ENCODE measurements at regions not wholly inside any gene's neighbourhood (a gene's known extent, or its start where the extent isn't known, plus 50 kb on each side); places are given as distances from the start of the nearest gene placed in this dataset.

DNA sequence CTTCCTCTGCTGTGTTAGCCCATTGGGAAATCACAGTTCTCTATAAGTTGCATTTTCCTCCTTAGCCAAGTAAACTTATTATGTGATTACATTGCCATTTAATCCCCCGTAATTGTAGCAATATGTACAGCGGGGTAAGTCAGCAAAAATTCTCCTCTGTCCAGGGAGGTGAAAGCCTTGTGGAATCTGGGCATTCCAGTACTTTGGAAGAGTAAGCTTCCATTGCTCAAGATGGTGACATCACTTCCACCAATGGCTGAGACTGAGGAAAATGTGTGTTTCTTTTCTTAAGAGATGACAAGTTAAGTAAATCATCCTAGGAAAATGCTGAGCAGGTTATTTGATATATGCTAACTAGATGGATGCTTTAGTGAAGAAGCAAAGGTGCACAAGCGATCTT is 436.7 kb downstream of the CETN3 start:
- TF ChIP-seq ZNF274 (IDR thresholded peaks at IDR 0.05; ENCODE audit: low read depth, low read length), result no peak
- no peak overlapping the region for H3K4me3 ChIP-seq (ENCODE audit: low read length)

DNA sequence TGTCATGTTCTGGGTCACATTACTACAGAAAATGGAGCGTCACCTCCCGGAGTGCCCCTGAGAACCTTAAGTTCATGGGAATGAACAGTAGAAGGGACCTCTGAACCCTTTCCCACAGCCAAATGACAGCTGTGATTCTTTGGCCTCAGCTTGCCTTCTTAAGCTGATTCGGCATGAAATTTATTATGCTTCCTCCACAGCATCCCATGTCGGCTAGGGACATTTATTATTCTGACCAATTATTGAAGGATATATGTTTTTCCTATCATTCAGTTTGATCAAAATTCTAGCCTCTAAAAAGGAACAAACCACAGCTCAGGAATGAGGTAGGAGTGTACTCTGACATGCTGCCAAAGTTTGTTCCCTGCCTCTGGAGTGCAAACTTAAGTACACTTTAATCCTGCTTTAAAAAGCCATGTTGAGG is 440.6 kb downstream of the CETN3 start:
- H3K4me3 ChIP-seq (ENCODE audit: low read length), result no peak overlapping the region
- no peak for TF ChIP-seq ZNF274 (IDR thresholded peaks at IDR 0.05; ENCODE audit: low read depth, low read length)

DNA sequence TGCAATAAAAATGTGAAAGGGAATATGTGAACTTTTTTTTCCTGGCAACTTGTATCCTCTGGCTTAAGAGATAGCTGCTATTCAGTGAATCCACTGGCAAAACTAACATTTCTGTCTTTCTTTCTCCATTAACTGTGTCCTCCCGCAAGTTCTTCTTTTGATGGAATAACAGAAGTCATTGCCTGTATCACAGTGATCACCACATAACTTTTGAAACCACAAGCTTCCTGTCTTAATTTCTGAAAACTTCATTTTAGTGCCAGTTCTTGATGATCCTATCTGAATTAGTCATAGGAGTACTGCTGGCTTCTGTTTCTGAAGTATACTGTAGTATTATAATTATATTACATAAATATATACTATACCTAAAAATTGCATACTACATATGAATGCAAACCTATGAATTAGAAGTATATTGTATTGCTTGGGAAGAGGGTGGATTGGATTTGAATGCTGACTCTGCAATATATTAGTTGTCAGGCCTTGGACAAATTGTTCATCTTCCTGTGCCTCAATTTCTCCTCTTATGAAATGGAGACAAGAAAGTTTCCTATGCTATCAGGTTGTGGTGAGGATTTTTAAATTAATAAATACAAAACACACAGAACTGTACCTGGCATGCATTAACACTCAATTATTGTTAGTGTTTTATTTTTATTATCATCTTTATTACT is 441.6 kb downstream of the CETN3 start:
- TF ChIP-seq ZNF274 (IDR thresholded peaks at IDR 0.05; ENCODE audit: low read depth, low read length), result no peak
- no peak overlapping the region for H3K4me3 ChIP-seq (ENCODE audit: low read length)

DNA sequence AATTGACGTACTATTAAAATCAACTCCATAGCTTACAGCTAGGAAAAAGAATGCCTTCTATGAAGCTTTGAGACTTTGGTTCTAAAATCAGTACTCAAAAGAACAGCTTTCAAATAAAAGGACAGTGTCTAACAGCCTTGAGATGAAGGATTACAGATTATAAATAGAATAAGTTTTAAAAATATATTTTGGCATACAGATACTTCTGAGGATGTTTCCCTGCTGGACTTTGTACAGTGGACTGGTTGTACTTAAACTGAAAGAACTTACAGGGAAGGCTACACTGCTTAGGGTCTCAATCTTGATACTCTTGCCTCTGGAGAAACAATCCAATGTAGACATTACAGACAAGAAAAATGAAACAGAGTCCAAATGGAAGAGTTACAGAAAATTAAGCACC is 452.7 kb downstream of the CETN3 start:
- no peak overlapping the region for H3K4me3 ChIP-seq (ENCODE audit: low read length)
- no peak for TF ChIP-seq ZNF274 (IDR thresholded peaks at IDR 0.05; ENCODE audit: low read depth, low read length)

DNA sequence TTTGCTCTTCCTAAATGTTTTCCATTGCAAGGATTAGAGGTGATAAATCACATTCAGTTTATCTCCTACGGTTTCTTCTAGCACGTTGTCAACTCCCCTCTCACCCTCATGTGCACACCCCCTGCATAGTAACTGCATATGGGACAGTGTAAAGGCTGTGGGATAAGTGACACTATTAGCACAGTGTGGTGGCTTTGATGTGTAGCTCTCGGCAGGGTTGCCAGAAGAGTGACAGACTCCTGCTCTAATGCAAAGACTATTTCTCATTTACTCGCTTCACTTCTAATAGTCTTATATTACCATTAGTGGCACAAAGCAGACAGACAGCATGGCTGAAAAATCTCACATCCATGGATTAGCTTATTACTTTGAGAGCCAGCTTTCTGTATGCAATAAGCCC is 454.6 kb downstream of the CETN3 start:
- no peak overlapping the region for H3K4me3 ChIP-seq (ENCODE audit: low read length)
- no peak for TF ChIP-seq ZNF274 (IDR thresholded peaks at IDR 0.05; ENCODE audit: low read depth, low read length)

DNA sequence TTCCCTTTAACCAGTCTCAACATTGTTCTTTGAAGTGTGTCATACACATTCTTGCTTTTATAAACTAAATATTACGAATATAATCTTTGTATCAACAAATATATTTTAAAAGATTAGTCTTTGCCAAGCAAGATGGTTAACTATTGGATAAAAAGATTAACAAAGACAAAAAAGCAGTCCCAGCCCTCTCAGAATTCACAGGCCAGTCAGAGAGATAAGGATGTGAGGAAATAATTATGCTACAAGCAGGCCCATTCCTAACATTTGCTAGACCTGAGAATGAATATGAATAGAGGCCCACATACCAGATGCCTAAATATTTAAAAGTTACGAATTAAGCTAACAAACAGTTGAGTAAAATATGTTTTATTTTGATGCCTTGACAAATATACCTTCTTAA is 457.7 kb downstream of the CETN3 start:
- H3K4me3 ChIP-seq (ENCODE audit: low read length), result no peak overlapping the region
- TF ChIP-seq ZNF274 (IDR thresholded peaks at IDR 0.05; ENCODE audit: low read depth, low read length), result no peak

DNA sequence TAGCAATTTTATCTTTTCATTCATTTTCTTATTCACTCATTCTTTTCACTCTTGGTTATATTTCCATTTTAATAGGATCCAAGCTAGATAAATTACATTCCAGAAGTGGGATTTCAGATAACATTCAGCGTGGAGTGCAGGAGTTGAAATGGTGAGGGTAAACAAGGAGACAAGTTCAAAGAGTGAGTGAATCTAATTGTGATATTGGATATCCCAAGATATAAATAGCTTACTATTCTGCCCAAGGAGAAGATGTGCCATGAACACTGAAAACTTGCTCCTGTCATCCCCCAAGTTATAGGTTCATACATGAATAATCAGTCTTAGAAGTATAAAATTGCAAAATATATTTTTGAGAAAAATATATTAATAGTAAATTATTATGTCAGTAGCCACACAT is 459.3 kb downstream of the CETN3 start:
- H3K4me3 ChIP-seq (ENCODE audit: low read length), result no peak overlapping the region
- TF ChIP-seq ZNF274 (IDR thresholded peaks at IDR 0.05; ENCODE audit: low read depth, low read length), result no peak

DNA sequence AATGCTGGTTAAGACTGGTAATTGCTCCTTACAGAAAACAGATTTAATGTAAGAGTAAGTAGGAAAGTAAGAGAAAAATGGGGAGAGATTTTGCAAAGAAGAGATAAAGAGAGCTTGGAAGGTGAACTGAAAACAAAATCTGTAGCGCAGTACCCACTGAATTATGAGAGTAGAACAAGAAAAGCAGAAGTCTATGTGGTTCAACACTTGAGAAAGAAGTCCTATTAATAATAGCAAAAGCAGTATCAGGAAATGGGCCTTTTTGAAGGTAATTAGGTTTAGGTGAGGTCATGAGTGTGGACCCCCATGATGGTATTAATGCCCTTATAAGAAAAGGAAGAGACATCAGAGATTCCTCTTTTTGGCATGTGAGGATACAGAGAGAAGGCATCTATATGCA is 460.6 kb downstream of the CETN3 start:
- no peak for TF ChIP-seq ZNF274 (IDR thresholded peaks at IDR 0.05; ENCODE audit: low read depth, low read length)
- no peak overlapping the region for H3K4me3 ChIP-seq (ENCODE audit: low read length)

DNA sequence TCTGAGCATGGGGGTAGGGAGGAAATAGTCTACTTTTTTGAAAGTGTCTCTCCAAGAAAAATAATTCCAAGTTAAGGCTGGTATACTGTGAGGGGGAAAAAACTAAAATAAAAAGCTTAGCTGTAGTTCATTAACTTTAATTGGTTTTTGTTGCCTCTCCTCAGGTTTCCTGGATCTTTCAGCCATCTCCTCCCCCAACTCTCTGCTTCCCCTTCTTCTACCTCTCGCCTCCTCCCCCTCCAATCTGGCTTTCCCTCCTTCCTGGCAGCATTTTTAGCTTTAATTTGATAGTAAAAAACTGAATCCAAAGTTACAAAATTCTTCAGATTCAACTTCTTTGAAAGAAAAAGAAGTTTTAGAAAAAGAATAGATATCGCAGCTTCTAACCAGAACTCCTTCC is 462.6 kb downstream of the CETN3 start:
- TF ChIP-seq ZNF274 (IDR thresholded peaks at IDR 0.05; ENCODE audit: low read depth, low read length), result no peak
- no peak overlapping the region for H3K4me3 ChIP-seq (ENCODE audit: low read length)

DNA sequence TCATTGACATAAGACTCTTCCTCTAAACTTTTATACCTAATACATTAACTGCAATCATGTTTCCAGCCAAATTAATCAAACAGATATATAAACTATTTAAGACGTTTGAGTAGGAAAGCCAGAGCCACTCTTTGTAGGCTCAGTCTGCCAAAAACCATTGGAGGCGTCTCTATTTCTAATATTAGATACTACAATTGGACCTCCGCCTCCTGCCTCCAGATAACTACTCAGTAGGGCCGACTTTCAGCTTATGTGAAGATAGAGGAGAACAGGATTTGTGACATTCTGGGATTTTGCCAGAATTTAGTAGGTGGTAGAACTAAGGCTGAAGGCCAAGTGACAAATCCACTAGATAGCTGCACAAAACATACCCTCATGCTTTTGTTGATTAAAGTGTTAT is 463.0 kb downstream of the CETN3 start:
- no peak for TF ChIP-seq ZNF274 (IDR thresholded peaks at IDR 0.05; ENCODE audit: low read depth, low read length)
- H3K4me3 ChIP-seq (ENCODE audit: low read length), result no peak overlapping the region

DNA sequence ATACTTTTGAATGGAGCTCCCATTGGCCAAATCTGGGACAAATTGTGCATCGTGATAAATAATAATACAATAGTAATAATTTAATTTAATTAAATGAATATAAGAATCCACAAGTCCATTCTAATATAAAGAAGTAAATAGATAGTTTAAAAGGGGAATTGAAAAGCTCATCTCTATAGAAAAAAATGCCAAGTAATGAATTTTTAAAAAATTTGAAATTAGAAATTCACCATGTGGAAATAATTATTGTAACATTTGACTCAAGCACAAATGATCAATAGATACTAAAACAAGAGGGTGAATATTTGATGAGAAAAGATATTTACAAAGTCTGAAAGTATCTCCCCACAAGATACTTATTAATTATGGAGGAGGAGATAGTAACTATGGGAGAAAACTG is 467.4 kb downstream of the CETN3 start:
- H3K4me3 ChIP-seq (ENCODE audit: low read length), result no peak overlapping the region
- no peak for TF ChIP-seq ZNF274 (IDR thresholded peaks at IDR 0.05; ENCODE audit: low read depth, low read length)

DNA sequence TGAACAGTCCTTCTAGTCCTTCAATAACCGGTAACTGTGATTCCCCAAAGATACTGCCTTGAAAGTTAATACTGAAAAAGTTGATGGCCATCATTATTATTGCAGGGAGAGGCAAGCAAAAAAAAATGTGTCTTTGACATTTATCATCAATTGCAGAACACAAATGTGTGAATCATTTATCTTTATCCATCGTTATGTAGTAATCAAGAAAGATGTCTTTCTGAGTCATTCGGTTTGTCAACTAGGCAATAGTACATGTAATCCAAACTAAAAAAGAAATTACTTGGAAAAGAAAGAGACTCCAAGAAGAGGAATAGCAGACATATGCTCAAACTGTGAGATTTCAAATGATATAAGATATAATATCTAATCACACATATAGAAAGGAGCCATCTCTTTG is 473.0 kb downstream of the CETN3 start:
- no peak overlapping the region for H3K4me3 ChIP-seq (ENCODE audit: low read length)
- no peak for TF ChIP-seq ZNF274 (IDR thresholded peaks at IDR 0.05; ENCODE audit: low read depth, low read length)

DNA sequence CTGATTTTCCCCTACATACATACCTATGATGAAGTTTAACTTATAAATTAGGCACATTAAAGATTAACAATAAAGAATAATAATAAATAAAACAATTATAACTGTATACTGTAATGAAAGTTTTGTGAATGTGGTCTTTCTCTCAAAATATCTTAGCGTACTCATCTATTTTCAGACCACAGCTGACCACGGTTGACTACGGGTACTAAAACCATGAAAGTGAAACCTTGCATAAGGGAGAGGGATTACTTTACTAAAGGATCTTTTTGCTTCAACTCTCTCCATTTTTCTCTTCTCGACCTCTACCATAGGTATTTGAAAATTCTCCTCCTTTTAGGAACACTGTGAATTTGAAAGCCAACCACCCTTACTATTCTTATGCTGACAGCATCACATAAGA is 475.5 kb downstream of the CETN3 start:
- no peak overlapping the region for H3K4me3 ChIP-seq (ENCODE audit: low read length)
- TF ChIP-seq ZNF274 (IDR thresholded peaks at IDR 0.05; ENCODE audit: low read depth, low read length), result no peak

DNA sequence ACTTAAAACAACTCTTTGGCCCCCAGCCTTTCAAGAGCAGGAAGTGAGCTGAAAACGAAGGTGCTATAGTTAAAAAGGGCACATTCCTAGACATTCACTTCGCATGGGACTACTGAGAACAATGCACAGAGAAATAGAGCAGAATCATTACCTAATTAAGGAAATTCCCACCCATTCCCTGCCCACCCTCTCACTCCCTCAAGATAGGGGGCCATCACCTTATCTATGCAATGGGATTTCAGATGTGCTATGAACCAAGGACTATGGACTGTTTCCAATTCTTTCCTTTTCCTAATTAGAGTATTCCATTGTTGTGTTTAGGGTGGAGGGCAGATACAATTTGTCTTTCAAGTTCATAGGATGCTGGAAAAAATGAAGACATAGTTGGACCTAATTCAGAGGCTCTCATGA is 476.8 kb downstream of the CETN3 start:
- no peak for TF ChIP-seq ZNF274 (IDR thresholded peaks at IDR 0.05; ENCODE audit: low read depth, low read length)
- no peak overlapping the region for H3K4me3 ChIP-seq (ENCODE audit: low read length)

DNA sequence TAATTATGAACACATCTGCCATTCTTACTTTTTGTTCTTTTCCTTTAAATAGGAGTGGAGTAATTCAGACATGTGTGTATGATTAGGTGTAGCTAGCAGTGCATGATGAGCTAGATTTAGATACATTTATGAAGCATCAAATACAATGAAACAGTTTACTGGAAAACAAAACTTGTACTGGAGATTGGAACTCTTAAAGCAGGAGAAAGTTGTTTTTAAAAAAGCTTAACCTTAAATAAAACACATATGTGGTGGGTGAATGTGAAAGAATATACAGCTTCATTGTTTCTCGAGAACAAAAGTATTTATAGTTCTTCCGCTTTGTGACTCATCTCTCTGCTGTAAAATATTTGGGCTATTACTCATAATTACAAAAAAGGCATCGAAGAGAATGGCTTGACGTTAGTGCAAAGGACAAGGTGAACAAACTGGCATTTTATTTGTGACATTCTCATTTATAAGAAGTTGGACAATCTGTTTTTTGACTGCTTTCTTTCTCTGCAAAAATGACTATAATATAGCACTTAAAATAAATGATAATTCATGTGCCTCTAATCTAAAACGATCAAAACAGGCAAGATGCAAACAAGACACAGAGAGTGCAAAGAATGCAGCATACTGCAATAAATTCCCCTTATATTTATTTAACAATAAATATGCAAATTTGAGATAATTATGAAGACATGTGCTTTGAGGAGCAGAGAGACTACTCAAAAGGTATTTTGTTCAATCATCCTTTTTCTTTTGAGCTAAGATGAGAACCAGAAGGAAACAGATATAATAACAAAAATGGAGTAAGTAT is 478.8 kb downstream of the CETN3 start:
- no peak overlapping the region for H3K4me3 ChIP-seq (ENCODE audit: low read length)
- TF ChIP-seq ZNF274 (IDR thresholded peaks at IDR 0.05; ENCODE audit: low read depth, low read length), result no peak

Measured in GM08714 (cell line).